DOHH2 (cell line): ENCODE measurements at regions not wholly inside any gene's neighbourhood (a gene's known extent, or its start where the extent isn't known, plus 50 kb on each side); places are given as distances from the start of the nearest gene placed in this dataset.
"Not testable (repeated sequence)": the region's sequence is repeated elsewhere in the genome, so short reads cannot be mapped to it uniquely, and the experiment has no call there.

Experiments
- H3F3A ChIP-seq: fragments of 200-600 bp; sonication (generic), shearing (Covaris generic); 2 replicates; pipeline ENCODE4 v1.6.0; 2016; ENCODE audit warnings: antibody characterized with exemption, mild to moderate bottlenecking; ENCODE audit not compliant: control insufficient read depth, insufficient read depth
- H3K27ac ChIP-seq: fragments of 200-600 bp; sonication (generic); 2 replicates; pipeline ENCODE4 v1.5.1; 2014; ENCODE audit warnings: low read depth, mild to moderate bottlenecking, low read length, moderate library complexity
- H3K27me3 ChIP-seq: fragments of 200-600 bp; sonication (generic); 2 replicates; pipeline ENCODE4 v1.6.1; 2014; ENCODE audit warnings: mild to moderate bottlenecking, low read length, mixed read lengths; ENCODE audit not compliant: control insufficient read depth
- H3K36me3 ChIP-seq: fragments of 200-600 bp; sonication (generic); 2 replicates; pipeline ENCODE4 v1.6.1; 2014; ENCODE audit warnings: mild to moderate bottlenecking, low read length, moderate library complexity, mixed read lengths; ENCODE audit not compliant: control insufficient read depth
- H3K4me1 ChIP-seq: fragments of 200-600 bp; sonication (generic); 2 replicates; pipeline ENCODE4 v1.6.1; 2014; ENCODE audit warnings: mild to moderate bottlenecking, low read length, mixed read lengths; ENCODE audit not compliant: control insufficient read depth
- H3K4me2 ChIP-seq: fragments of 200-600 bp; sonication (generic); 2 replicates; pipeline ENCODE4 v1.6.0; 2014; ENCODE audit warnings: mild to moderate bottlenecking, low read length, moderate library complexity
- H3K4me3 ChIP-seq: fragments of 200-600 bp; sonication (generic); 2 replicates; pipeline ENCODE4 v1.5.1; 2014; ENCODE audit warnings: mild to moderate bottlenecking, low read length, mixed read lengths
- H3K79me2 ChIP-seq: fragments of 200-600 bp; sonication (generic); 2 replicates; pipeline ENCODE4 v1.6.1; 2014; ENCODE audit warnings: mild to moderate bottlenecking, low read length, mixed read lengths; ENCODE audit not compliant: control insufficient read depth
- H3K9me2 ChIP-seq: fragments of 200-600 bp; sonication (generic); replicated peaks from 2 replicates; pipeline ENCODE4 v1.6.1; 2014; ENCODE audit warnings: mild to moderate bottlenecking, low read length, mixed read lengths; ENCODE audit not compliant: control insufficient read depth
- H3K9me3 ChIP-seq: fragments of 200-600 bp; sonication (generic); 2 replicates; pipeline ENCODE4 v1.6.1; 2014; ENCODE audit warnings: antibody characterized with exemption, low read length, mixed read lengths; ENCODE audit not compliant: control insufficient read depth, insufficient read depth
- H4K20me1 ChIP-seq: fragments of 200-600 bp; sonication (generic); 2 replicates; pipeline ENCODE4 v1.6.0; 2014; ENCODE audit warnings: low read depth, mild to moderate bottlenecking, antibody characterized with exemption, low read length, moderate library complexity; ENCODE audit not compliant: control insufficient read depth, insufficient read depth
- EZH2phosphoT487 ChIP-seq: fragments of 200-600 bp; sonication (generic); IDR thresholded peaks from 2 replicates; pipeline ENCODE4 v1.6.1; 2017; ENCODE audit warnings: borderline replicate concordance, mild to moderate bottlenecking, antibody characterized with exemption, low read length, moderate library complexity, mixed read lengths
- TF ChIP-seq, protein P1 (sequence below): fragments of 200-600 bp; sonication (generic); IDR thresholded peaks from one replicate; pipeline ENCODE4 v1.5.1; 2014; ENCODE audit warnings: antibody characterized with exemption, mild to moderate bottlenecking, low read depth, low read length; ENCODE audit not compliant: poor library complexity, severe bottlenecking

DNA sequence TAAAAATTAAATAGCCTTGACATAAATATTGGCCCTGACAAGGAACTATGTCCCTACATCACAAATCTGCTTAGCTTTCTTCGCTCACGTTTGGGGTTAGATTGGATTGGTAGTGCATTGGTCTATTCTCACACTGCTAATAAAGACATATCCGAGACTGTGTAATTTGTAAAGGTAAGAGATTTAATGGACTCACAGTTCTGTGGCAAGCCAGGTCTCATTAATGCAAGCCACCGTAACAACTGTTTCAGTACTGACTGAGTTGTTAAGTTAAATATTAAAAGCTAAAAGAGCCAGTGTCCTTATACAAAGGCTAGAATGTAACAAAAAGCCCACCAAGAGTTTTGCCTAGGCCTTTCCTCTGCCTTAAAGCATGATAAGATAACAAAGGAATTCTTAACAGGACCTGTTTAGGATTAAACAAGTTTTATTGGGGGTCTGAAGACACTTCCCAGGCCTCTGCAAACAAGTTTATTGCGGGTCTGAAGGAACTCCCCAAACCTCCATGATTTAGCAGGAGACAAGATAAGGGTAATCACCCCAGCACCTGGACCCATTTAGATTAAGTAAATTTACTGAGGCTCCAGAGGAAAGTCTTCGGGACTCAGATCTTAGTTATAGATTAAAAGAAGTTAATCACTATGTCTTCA, 88.2 kb upstream of the PTGDR start:
- Histone ChIP-seq H3K4me3 (no peak overlapping the region), H3K27ac (no peak overlapping the region), H3K79me2 (no peaks in the 10 kb centered on the region), H3K36me3 (peaks cover 4% of the 10 kb centered on the region; the same call in 1 of the 2 replicates), H3K4me1 (peaks cover 37% of the 10 kb centered on the region), H3K4me2 (no peak overlapping the region), H3K9me2 (no peaks in the 10 kb centered on the region), H3K9me3 (peaks cover 22% of the 10 kb centered on the region), H4K20me1 (no peaks in the 10 kb centered on the region), H3K27me3 (no peaks in the 10 kb centered on the region), H3F3A (peaks cover 15% of the 10 kb centered on the region)
- TF ChIP-seq EZH2phosphoT487, result no peak

DNA sequence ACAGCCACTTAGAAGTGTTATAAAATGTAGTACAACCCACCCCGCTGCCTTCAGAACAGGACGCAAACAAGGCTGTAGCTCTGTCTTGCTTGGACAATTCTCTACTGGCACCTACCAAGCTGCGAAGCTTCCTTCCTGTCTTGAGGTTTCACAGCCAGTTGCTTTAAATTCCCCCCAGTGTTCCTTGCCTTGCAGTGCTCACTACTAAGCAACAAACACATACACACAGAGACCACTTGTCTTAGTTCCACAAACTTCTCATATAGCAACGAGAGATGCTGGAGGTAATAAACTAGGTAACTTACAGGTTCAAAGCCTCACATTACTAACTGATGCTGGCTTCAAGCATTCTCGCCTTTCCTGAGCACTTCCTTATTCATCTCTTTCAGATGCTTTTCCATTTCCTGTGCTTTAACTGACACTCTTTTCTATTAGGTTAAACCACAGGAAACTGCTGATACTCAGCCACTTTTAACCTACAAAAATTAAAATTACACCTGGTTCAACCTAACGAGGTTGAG, 91.5 kb upstream of the PTGDR start:
- Histone ChIP-seq H3K9me3 (peaks cover 45% of the 10 kb centered on the region), H3K27me3 (no peaks in the 10 kb centered on the region), H3K4me1 (peaks cover 42% of the 10 kb centered on the region), H3K4me2 (peak overlapping the region; percentile 71), H3K4me3 (peak overlapping the region; percentile 61), H3K36me3 (peaks cover 4% of the 10 kb centered on the region; the same call in 1 of the 2 replicates), H3K27ac (peak overlapping the region; percentile 92), H4K20me1 (no peaks in the 10 kb centered on the region), H3K79me2 (no peaks in the 10 kb centered on the region), H3K9me2 (no peaks in the 10 kb centered on the region), H3F3A (peaks cover 15% of the 10 kb centered on the region)
- no peak for TF ChIP-seq EZH2phosphoT487
- TF ChIP-seq, protein P1, sequence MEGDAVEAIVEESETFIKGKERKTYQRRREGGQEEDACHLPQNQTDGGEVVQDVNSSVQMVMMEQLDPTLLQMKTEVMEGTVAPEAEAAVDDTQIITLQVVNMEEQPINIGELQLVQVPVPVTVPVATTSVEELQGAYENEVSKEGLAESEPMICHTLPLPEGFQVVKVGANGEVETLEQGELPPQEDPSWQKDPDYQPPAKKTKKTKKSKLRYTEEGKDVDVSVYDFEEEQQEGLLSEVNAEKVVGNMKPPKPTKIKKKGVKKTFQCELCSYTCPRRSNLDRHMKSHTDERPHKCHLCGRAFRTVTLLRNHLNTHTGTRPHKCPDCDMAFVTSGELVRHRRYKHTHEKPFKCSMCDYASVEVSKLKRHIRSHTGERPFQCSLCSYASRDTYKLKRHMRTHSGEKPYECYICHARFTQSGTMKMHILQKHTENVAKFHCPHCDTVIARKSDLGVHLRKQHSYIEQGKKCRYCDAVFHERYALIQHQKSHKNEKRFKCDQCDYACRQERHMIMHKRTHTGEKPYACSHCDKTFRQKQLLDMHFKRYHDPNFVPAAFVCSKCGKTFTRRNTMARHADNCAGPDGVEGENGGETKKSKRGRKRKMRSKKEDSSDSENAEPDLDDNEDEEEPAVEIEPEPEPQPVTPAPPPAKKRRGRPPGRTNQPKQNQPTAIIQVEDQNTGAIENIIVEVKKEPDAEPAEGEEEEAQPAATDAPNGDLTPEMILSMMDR, result no peak

DNA sequence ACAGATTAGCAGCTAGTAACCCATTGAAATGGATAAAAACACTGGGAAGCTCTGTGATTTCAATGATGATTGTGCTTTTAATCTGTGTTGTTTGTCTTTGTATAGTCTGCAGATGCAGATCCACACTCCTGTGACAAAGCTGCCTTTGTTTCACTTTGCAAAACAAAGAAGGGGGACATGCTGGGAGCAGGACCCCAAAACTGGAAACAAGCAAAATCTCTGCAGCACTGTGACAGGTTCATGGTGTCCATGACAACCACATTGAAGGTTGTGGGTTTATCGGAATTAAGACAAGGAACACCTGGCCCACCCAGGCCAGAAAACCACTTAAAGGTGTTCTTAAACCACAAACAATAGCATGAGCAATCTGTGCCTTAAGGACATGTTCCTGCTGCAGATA, 95.6 kb upstream of the PTGDR start:
- not testable (repeated sequence) for H3K27ac ChIP-seq, H3K79me2 ChIP-seq, H3K4me2 ChIP-seq, H3K4me3 ChIP-seq, H3K36me3 ChIP-seq, H3K27me3 ChIP-seq, H3K9me2 ChIP-seq, H4K20me1 ChIP-seq
- peaks cover 31% of the 10 kb centered on the region for H3K4me1 ChIP-seq
- H3F3A ChIP-seq, result peaks cover 15% of the 10 kb centered on the region
- H3K9me3 ChIP-seq, result peaks cover 32% of the 10 kb centered on the region; the same call in 1 of the 2 replicates

DNA sequence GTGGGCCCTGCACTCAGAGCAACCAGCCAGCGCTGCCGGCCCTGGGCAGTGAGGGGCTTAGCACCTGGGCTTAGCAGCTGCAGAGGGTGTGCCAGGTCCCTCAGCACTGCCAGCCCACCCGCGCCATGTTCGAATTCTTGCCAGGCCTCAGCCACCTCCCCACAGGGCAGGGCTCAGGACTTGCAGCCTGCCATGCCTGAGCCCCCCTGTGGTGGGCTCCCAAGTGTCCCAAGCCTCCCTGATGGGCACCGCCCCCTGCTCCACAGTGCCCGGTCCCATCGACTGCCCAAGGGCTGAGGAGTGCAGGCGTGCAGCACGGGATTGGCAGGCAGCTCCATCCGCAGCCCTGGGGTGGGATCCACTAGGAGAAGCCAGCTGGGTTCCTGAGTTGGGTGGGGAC, 98.0 kb upstream of the NID2 start:
- no peaks in the 10 kb centered on the region for H3F3A ChIP-seq
- no peaks in the 10 kb centered on the region for H3K27me3 ChIP-seq
- no peaks in the 10 kb centered on the region for H3K9me2 ChIP-seq
- no peak for TF ChIP-seq EZH2phosphoT487
- TF ChIP-seq, protein P1, result no peak
- H3K79me2 ChIP-seq, result no peaks in the 10 kb centered on the region
- H4K20me1 ChIP-seq, result no peaks in the 10 kb centered on the region
- H3K9me3 ChIP-seq, result peaks cover 9% of the 10 kb centered on the region; the same call in 1 of the 2 replicates
- no peak overlapping the region for H3K4me2 ChIP-seq
- no peak overlapping the region for H3K4me3 ChIP-seq
- H3K4me1 ChIP-seq, result no peaks in the 10 kb centered on the region
- H3K27ac ChIP-seq, result no peak overlapping the region
- H3K36me3 ChIP-seq, result no peaks in the 10 kb centered on the region
